ENCODE measurements at regions not wholly inside any gene's neighbourhood (a gene's known extent, or its start where the extent isn't known, plus 50 kb on each side); places are given as distances from the start of the nearest gene placed in this dataset.

- no peak for DNase-seq (ENCODE audit: low spot score)
These were observed 509.7 kb downstream of the PSAT1 start for GRCh38 chr9:78806492-78807160.

GRCh38 chr9:78807286-78807685 lies 510.4 kb downstream of the PSAT1 start:
- DNase-seq (ENCODE audit: low spot score), result no peak

GRCh38 chr9:78808048-78808447 lies 511.1 kb downstream of the PSAT1 start:
- no peak for DNase-seq (ENCODE audit: low spot score)

- no peak for DNase-seq (ENCODE audit: low spot score)
These were observed 514.8 kb downstream of the PSAT1 start for GRCh38 chr9:78811622-78812276.

GRCh38 chr9:78812665-78813064 lies 515.7 kb downstream of the PSAT1 start:
- DNase-seq (ENCODE audit: low spot score), result no peak

- no peak for DNase-seq (ENCODE audit: low spot score)
These were observed 516.8 kb downstream of the PSAT1 start for GRCh38 chr9:78813602-78814180.

GRCh38 chr9:78821126-78821822 lies 524.3 kb downstream of the PSAT1 start:
- DNase-seq (ENCODE audit: low spot score), result peak; percentile 31

GRCh38 chr9:78826527-78826926 lies 529.6 kb downstream of the PSAT1 start:
- DNase-seq (ENCODE audit: low spot score), result no peak

GRCh38 chr9:78828521-78828920 lies 531.6 kb downstream of the PSAT1 start:
- no peak for DNase-seq (ENCODE audit: low spot score)

- DNase-seq (ENCODE audit: low spot score), result no peak
These were observed 533.4 kb downstream of the PSAT1 start for GRCh38 chr9:78830301-78830700.

GRCh38 chr9:78831726-78832125 lies 534.8 kb downstream of the PSAT1 start:
- DNase-seq (ENCODE audit: low spot score), result no peak

GRCh38 chr9:78835928-78836450 lies 539.1 kb downstream of the PSAT1 start:
- DNase-seq (ENCODE audit: low spot score), result no peak

- no peak for DNase-seq (ENCODE audit: low spot score)
These were observed 542.3 kb downstream of the PSAT1 start for GRCh38 chr9:78839252-78839651.

GRCh38 chr9:78848061-78848460 lies 551.1 kb downstream of the PSAT1 start:
- no peak for DNase-seq (ENCODE audit: low spot score)

- no peak for DNase-seq (ENCODE audit: low spot score)
These were observed 559.2 kb downstream of the PSAT1 start for GRCh38 chr9:78856144-78856543.

- DNase-seq (ENCODE audit: low spot score), result no peak
These were observed 559.9 kb downstream of the PSAT1 start for GRCh38 chr9:78856781-78857180.

- no peak for DNase-seq (ENCODE audit: low spot score)
These were observed 560.7 kb downstream of the PSAT1 start for GRCh38 chr9:78857373-78858225.

- no peak for DNase-seq (ENCODE audit: low spot score)
These were observed 561.3 kb downstream of the PSAT1 start for GRCh38 chr9:78858266-78858665.

GRCh38 chr9:78860801-78861475 lies 564.0 kb downstream of the PSAT1 start:
- no peak for DNase-seq (ENCODE audit: low spot score)

- no peak for DNase-seq (ENCODE audit: low spot score)
These were observed 566.6 kb downstream of the PSAT1 start for GRCh38 chr9:78863531-78863930.

GRCh38 chr9:78865737-78866136 lies 568.8 kb downstream of the PSAT1 start:
- DNase-seq (ENCODE audit: low spot score), result no peak
